Endodermal cell (in vitro differentiated cells): ENCODE measurements at regions not wholly inside any gene's neighbourhood (a gene's known extent, or its start where the extent isn't known, plus 50 kb on each side); places are given as distances from the start of the nearest gene placed in this dataset.

Experiments
- DNase-seq: peaks from one replicate; pipeline ENCODE4 v3.0.0-alpha.2; 2017
- H3K27ac ChIP-seq: 2 replicates; pipeline ENCODE4 v1.5.1; 2013; ENCODE audit warnings: mild to moderate bottlenecking, low read depth, low read length, moderate library complexity
- H3K27me3 ChIP-seq: 2 replicates; pipeline ENCODE4 v1.6.1; 2013; ENCODE audit warnings: mild to moderate bottlenecking, low read length, moderate library complexity; ENCODE audit not compliant: insufficient read depth, control insufficient read depth, poor library complexity, severe bottlenecking
- H3K36me3 ChIP-seq: 2 replicates; pipeline ENCODE4 v1.7.0; 2013; ENCODE audit warnings: mild to moderate bottlenecking, low read length, moderate library complexity; ENCODE audit not compliant: control insufficient read depth, insufficient read depth
- H3K4me1 ChIP-seq: one replicate; pipeline ENCODE4 v1.7.0; 2013; ENCODE audit warnings: low read length; ENCODE audit not compliant: control insufficient read depth, insufficient read depth
- H3K4me3 ChIP-seq: 2 replicates; pipeline ENCODE4 v1.5.1; 2013; ENCODE audit warnings: mild to moderate bottlenecking, low read length, moderate library complexity
- H3K9ac ChIP-seq: 2 replicates; pipeline ENCODE4 v1.6.1; 2013; ENCODE audit warnings: mild to moderate bottlenecking, low read length, moderate library complexity; ENCODE audit not compliant: poor library complexity, severe bottlenecking; ENCODE audit errors: extremely low read depth
- H3K9me3 ChIP-seq: 2 replicates; pipeline ENCODE4 v1.6.1; 2013; ENCODE audit warnings: mild to moderate bottlenecking, low read length, moderate library complexity; ENCODE audit not compliant: control insufficient read depth
- H3K27ac Mint-ChIP-seq: 2 replicates; pipeline ENCODE4 v1.8.0; 2020; ENCODE audit warnings: mixed read lengths
- H3K27me3 Mint-ChIP-seq: 2 replicates; pipeline ENCODE4 v1.8.0; 2021; ENCODE audit warnings: mild to moderate bottlenecking, mixed read lengths; ENCODE audit not compliant: insufficient read depth
- H3K36me3 Mint-ChIP-seq: 2 replicates; pipeline ENCODE4 v1.8.0; 2020; ENCODE audit warnings: low read depth, mixed read lengths
- H3K4me1 Mint-ChIP-seq: 2 replicates; pipeline ENCODE4 v1.8.0; 2020; ENCODE audit warnings: mixed read lengths
- H3K4me3 Mint-ChIP-seq: 2 replicates; pipeline ENCODE4 v1.8.0; 2020; ENCODE audit warnings: mild to moderate bottlenecking, moderate library complexity, mixed read lengths
- H3K9me3 Mint-ChIP-seq: 2 replicates; pipeline ENCODE4 v1.8.0; 2020; ENCODE audit warnings: mild to moderate bottlenecking, mixed read lengths
- CTCF ChIP-seq: fragments of 200-600 bp; sonication (generic); conservative IDR thresholded peaks from 2 replicates; pipeline ENCODE4 v1.5.0; 2021; ENCODE audit warnings: antibody characterized with exemption, mild to moderate bottlenecking
- WGBS, 2 experiments: methylation state at CpG; one replicate each; pipeline versions ENCODE4 v1.1.5 to v1.1.7; 2013; ENCODE audit warnings: missing lambda C conversion rate in 2 of 2, mixed read lengths in 1 of 2; ENCODE audit not compliant: insufficient coverage in 1 of 2, insufficient read length in 1 of 2; 5-methylcytosine and 5-hydroxymethylcytosine counted together

- Histone ChIP-seq H3K27ac (no peak overlapping the region), H3K27me3 (no peaks in the 10 kb centered on the region), H3K4me1 (no peaks in the 10 kb centered on the region), H3K9ac (no peak overlapping the region), H3K36me3 (no peaks in the 10 kb centered on the region), H3K4me3 (no peak overlapping the region), H3K9me3 (no peaks in the 10 kb centered on the region)
- no peaks in the 10 kb centered on the region for H3K4me1 Mint-ChIP-seq
- 100% methylated on average over 1 of the region's 1 CpG; no CpG with 5 or more reads in 1 of the 2 experiments for WGBS, 2 experiments
- no peak overlapping the region for H3K27ac Mint-ChIP-seq
- no peaks in the 10 kb centered on the region for H3K27me3 Mint-ChIP-seq
- no peak for TF ChIP-seq CTCF
- no peak for DNase-seq
- H3K36me3 Mint-ChIP-seq: no peaks in the 10 kb centered on the region
- H3K4me3 Mint-ChIP-seq: no peak overlapping the region
- H3K9me3 Mint-ChIP-seq: no peaks in the 10 kb centered on the region
Observed at GRCh38 chr6:67646550-67646949, 988.5 kb upstream of the ADGRB3 start.

- WGBS, 2 experiments: 96 to 100% methylated on average over 1 of the region's 1 CpG
- Mint-ChIP-seq H3K4me1 (no peaks in the 10 kb centered on the region), H3K9me3 (no peaks in the 10 kb centered on the region), H3K27ac (no peak overlapping the region), H3K36me3 (no peaks in the 10 kb centered on the region), H3K4me3 (no peak overlapping the region), H3K27me3 (no peaks in the 10 kb centered on the region)
- Histone ChIP-seq H3K27ac (no peak overlapping the region), H3K36me3 (no peaks in the 10 kb centered on the region), H3K9me3 (no peaks in the 10 kb centered on the region), H3K9ac (no peak overlapping the region), H3K4me3 (no peak overlapping the region), H3K4me1 (no peaks in the 10 kb centered on the region), H3K27me3 (no peaks in the 10 kb centered on the region)
- no peak for TF ChIP-seq CTCF
- no peak for DNase-seq
Observed at GRCh38 chr6:67643281-67643680, 991.8 kb upstream of the ADGRB3 start.

GRCh38 chr6:67642582-67642981, 992.5 kb upstream of the ADGRB3 start:
- no peaks in the 10 kb centered on the region for H3K4me1 ChIP-seq
- no peaks in the 10 kb centered on the region for H3K36me3 ChIP-seq
- H3K27me3 Mint-ChIP-seq: no peaks in the 10 kb centered on the region
- H3K4me3 Mint-ChIP-seq: no peak overlapping the region
- H3K9me3 Mint-ChIP-seq: no peaks in the 10 kb centered on the region
- no peaks in the 10 kb centered on the region for H3K9me3 ChIP-seq
- no peak overlapping the region for H3K27ac Mint-ChIP-seq
- no peak overlapping the region for H3K4me3 ChIP-seq
- no peaks in the 10 kb centered on the region for H3K4me1 Mint-ChIP-seq
- H3K27me3 ChIP-seq: no peaks in the 10 kb centered on the region
- DNase-seq: no peak
- no CpG with 5 or more reads among the region's 1 CpG for WGBS, 2 experiments
- H3K27ac ChIP-seq: no peak overlapping the region
- H3K9ac ChIP-seq: no peak overlapping the region
- H3K36me3 Mint-ChIP-seq: no peaks in the 10 kb centered on the region
- no peak for TF ChIP-seq CTCF
